ENCODE measurements at regions not wholly inside any gene's neighbourhood (a gene's known extent, or its start where the extent isn't known, plus 50 kb on each side); places are given as distances from the start of the nearest gene placed in this dataset.

GRCh38 chr13:39810091-39810877 lies 154.8 kb downstream of the COG6 start:
- Histone ChIP-seq H3K4me2 (no peak overlapping the region), H3K79me2 (no peaks in the 10 kb centered on the region), H3K9me3 (ENCODE audit: low read depth) (no peaks in the 10 kb centered on the region), H3K4me3 (no peak overlapping the region), H2AFZ (no peak overlapping the region), H3K9me2 (replicated peaks; ENCODE audit: insufficient read depth) (no peaks in the 10 kb centered on the region), H4K20me1 (ENCODE audit: insufficient read depth, poor library complexity, severe bottlenecking) (no peaks in the 10 kb centered on the region), H3K27ac (no peak overlapping the region), H3K4me1 (ENCODE audit: insufficient read depth) (no peaks in the 10 kb centered on the region), H3K27me3 (no peaks in the 10 kb centered on the region), H3K36me3 (replicated peaks; ENCODE audit: insufficient read depth, low read depth) (no peaks in the 10 kb centered on the region)
- no peak for DNase-seq (ENCODE audit: low spot score)
- TF ChIP-seq CTCF (IDR thresholded peaks at IDR 0.05; ENCODE audit: poor library complexity) (no peak), EZH2phosphoT487 (IDR thresholded peaks at IDR 0.05; ENCODE audit: low read depth, severe bottlenecking, unreplicated experiment) (no peak), EZH2 (IDR thresholded peaks at IDR 0.05; ENCODE audit: borderline replicate concordance) (no peak)
- WGBS (ENCODE audit: low lambda C conversion rate, missing lambda C conversion rate), result 87% methylated on average over 10 of the region's 10 CpGs

- H3K27me3 ChIP-seq, result no peaks in the 10 kb centered on the region
- no peaks in the 10 kb centered on the region for H3K9me2 ChIP-seq (replicated peaks; ENCODE audit: insufficient read depth)
- no peak overlapping the region for H3K4me2 ChIP-seq
- H3K36me3 ChIP-seq (replicated peaks; ENCODE audit: insufficient read depth, low read depth), result no peaks in the 10 kb centered on the region
- H3K4me1 ChIP-seq (ENCODE audit: insufficient read depth), result no peaks in the 10 kb centered on the region
- 96% methylated on average over 6 of the region's 6 CpGs for WGBS (ENCODE audit: low lambda C conversion rate, missing lambda C conversion rate)
- H4K20me1 ChIP-seq (ENCODE audit: insufficient read depth, poor library complexity, severe bottlenecking), result no peaks in the 10 kb centered on the region
- no peak overlapping the region for H3K4me3 ChIP-seq
- no peak overlapping the region for H3K27ac ChIP-seq
- no peak overlapping the region for H2AFZ ChIP-seq
- no peak for DNase-seq (ENCODE audit: low spot score)
- H3K9me3 ChIP-seq (ENCODE audit: low read depth), result no peaks in the 10 kb centered on the region
- TF ChIP-seq EZH2phosphoT487 (IDR thresholded peaks at IDR 0.05; ENCODE audit: low read depth, severe bottlenecking, unreplicated experiment), result no peak
- no peak for TF ChIP-seq EZH2 (IDR thresholded peaks at IDR 0.05; ENCODE audit: borderline replicate concordance)
- no peak for TF ChIP-seq CTCF (IDR thresholded peaks at IDR 0.05; ENCODE audit: poor library complexity)
- no peaks in the 10 kb centered on the region for H3K79me2 ChIP-seq
These were observed 155.6 kb downstream of the COG6 start for GRCh38 chr13:39811051-39811450.

- no peaks in the 10 kb centered on the region for H3K79me2 ChIP-seq
- TF ChIP-seq EZH2phosphoT487 (IDR thresholded peaks at IDR 0.05; ENCODE audit: low read depth, severe bottlenecking, unreplicated experiment), result no peak
- no peak for TF ChIP-seq CTCF (IDR thresholded peaks at IDR 0.05; ENCODE audit: poor library complexity)
- TF ChIP-seq EZH2 (IDR thresholded peaks at IDR 0.05; ENCODE audit: borderline replicate concordance), result no peak
- H3K4me1 ChIP-seq (ENCODE audit: insufficient read depth), result no peaks in the 10 kb centered on the region
- no peak for DNase-seq (ENCODE audit: low spot score)
- H3K36me3 ChIP-seq (replicated peaks; ENCODE audit: insufficient read depth, low read depth), result no peaks in the 10 kb centered on the region
- no peak overlapping the region for H3K4me3 ChIP-seq
- H3K9me3 ChIP-seq (ENCODE audit: low read depth), result no peaks in the 10 kb centered on the region
- H4K20me1 ChIP-seq (ENCODE audit: insufficient read depth, poor library complexity, severe bottlenecking), result no peaks in the 10 kb centered on the region
- H3K27me3 ChIP-seq, result no peaks in the 10 kb centered on the region
- H3K27ac ChIP-seq, result no peak overlapping the region
- 92% methylated on average over 5 of the region's 5 CpGs for WGBS (ENCODE audit: low lambda C conversion rate, missing lambda C conversion rate)
- no peak overlapping the region for H3K4me2 ChIP-seq
- H2AFZ ChIP-seq, result no peak overlapping the region
- H3K9me2 ChIP-seq (replicated peaks; ENCODE audit: insufficient read depth), result no peaks in the 10 kb centered on the region
These were observed 156.2 kb downstream of the COG6 start for GRCh38 chr13:39811696-39812095.
